IMR-90 (cell line): ENCODE measurements at regions not wholly inside any gene's neighbourhood (a gene's known extent, or its start where the extent isn't known, plus 50 kb on each side); places are given as distances from the start of the nearest gene placed in this dataset.

Experiments used
- ATAC-seq: fragments of 200-7000 bp; cut with Tn5 transposase; 2 replicates; pipeline ENCODE4 v1.9.1; 2020; ENCODE audit warnings: low read depth, mild to moderate bottlenecking, moderate library complexity
- BruUV-seq: library from RNA; stranded (reverse); fragments of 400-500 nt; replicated peaks from 2 replicates; lab custom pipeline; 2021; lab: Mats Ljungman, UMichigan
- CTCF ChIA-PET: fragments of 300-600 bp; formaldehyde crosslinking; extraction: SDS; loops from one replicate; lab custom pipeline; 2021; ENCODE audit warnings: antibody characterized with exemption; lab: Yijun Ruan, JAX
- POLR2A ChIA-PET: fragments of 300-600 bp; sonication (Branson Sonifier 250); formaldehyde crosslinking; loops from one replicate; lab custom pipeline; 2022; ENCODE audit warnings: antibody characterized with exemption; ENCODE audit not compliant: unreplicated experiment; lab: Charles Lee
- DNase-seq: peaks from one replicate; pipeline ENCODE4 v3.0.0; 2013
- H2AFZ ChIP-seq: replicated peaks from 2 replicates; pipeline ENCODE3; 2013; ENCODE audit warnings: low read length, mild to moderate bottlenecking; ENCODE audit not compliant: poor library complexity
- H2AK5ac ChIP-seq: 2 replicates; pipeline ENCODE4 v1.6.1; 2013; ENCODE audit warnings: low read depth, low read length, inconsistent platforms
- H2AK9ac ChIP-seq: replicated peaks from 2 replicates; pipeline ENCODE3; 2013; ENCODE audit warnings: mild to moderate bottlenecking, low read depth, low read length, moderate library complexity; ENCODE audit not compliant: poor library complexity
- H2BK120ac ChIP-seq: 2 replicates; pipeline ENCODE4 v1.6.1; 2013; ENCODE audit warnings: low read depth, low read length, inconsistent platforms
- H2BK15ac ChIP-seq: 3 replicates; pipeline ENCODE4 v1.6.1; 2013; ENCODE audit warnings: low read depth, low read length, inconsistent platforms
- H2BK20ac ChIP-seq: 2 replicates; pipeline ENCODE4 v1.6.1; 2013; ENCODE audit warnings: low read depth, mild to moderate bottlenecking, inconsistent platforms, low read length, moderate library complexity
- H2BK5ac ChIP-seq: 2 replicates; pipeline ENCODE4 v1.6.1; 2013; ENCODE audit warnings: mild to moderate bottlenecking, low read depth, low read length, inconsistent platforms; ENCODE audit not compliant: poor library complexity, severe bottlenecking
- H3K14ac ChIP-seq: replicated peaks from 2 replicates; pipeline ENCODE4 v1.6.1; 2013; ENCODE audit warnings: low read depth, low read length, inconsistent platforms
- H3K18ac ChIP-seq: 2 replicates; pipeline ENCODE4 v1.6.1; 2013; ENCODE audit warnings: low read depth, low read length, control low read depth
- H3K23ac ChIP-seq: 2 replicates; pipeline ENCODE4 v1.6.1; 2013; ENCODE audit warnings: low read depth, low read length, inconsistent platforms
- H3K27ac ChIP-seq: 2 replicates; pipeline ENCODE4 v1.5.1; 2013; ENCODE audit warnings: mild to moderate bottlenecking, control low read depth, low read length; ENCODE audit not compliant: insufficient read depth
- H3K27me3 ChIP-seq: 2 replicates; pipeline ENCODE4 v1.6.1; 2013; ENCODE audit warnings: low read length; ENCODE audit not compliant: control insufficient read depth, insufficient read depth
- H3K36me3 ChIP-seq: 2 replicates; pipeline ENCODE4 v1.6.1; 2013; ENCODE audit warnings: low read length, mixed read lengths; ENCODE audit not compliant: control insufficient read depth, insufficient read depth
- H3K4ac ChIP-seq: 2 replicates; pipeline ENCODE4 v1.6.1; 2013; ENCODE audit warnings: low read depth, low read length, inconsistent platforms
- H3K4me1 ChIP-seq: 2 replicates; pipeline ENCODE4 v1.6.1; 2013; ENCODE audit warnings: low read length, mixed read lengths; ENCODE audit not compliant: control insufficient read depth, insufficient read depth
- H3K4me2 ChIP-seq: 2 replicates; pipeline ENCODE4 v1.6.1; 2013; ENCODE audit warnings: low read depth, mild to moderate bottlenecking, control low read depth, low read length, moderate library complexity
- H3K4me3 ChIP-seq: 2 replicates; pipeline ENCODE4 v1.5.1; 2013; ENCODE audit warnings: low read depth, mild to moderate bottlenecking, control low read depth, low read length, moderate library complexity; ENCODE audit not compliant: insufficient read depth
- H3K56ac ChIP-seq: 2 replicates; pipeline ENCODE4 v1.6.1; 2013; ENCODE audit warnings: low read length, inconsistent platforms; ENCODE audit not compliant: insufficient read depth; ENCODE audit errors: extremely low read depth
- H3K79me1 ChIP-seq, 2 experiments: 2 replicates each; pipeline ENCODE4 v1.6.1; 2013; ENCODE audit warnings: low read length in 2 of 2, inconsistent platforms in 1 of 2, low read depth in 1 of 2
- H3K9ac ChIP-seq: 2 replicates; pipeline ENCODE4 v1.6.1; 2013; ENCODE audit warnings: low read depth, low read length, control low read depth
- H3K9me1 ChIP-seq: 2 replicates; pipeline ENCODE4 v1.6.1; 2013; ENCODE audit warnings: low read length, inconsistent platforms; ENCODE audit not compliant: insufficient read depth
- H3K9me3 ChIP-seq: 2 replicates; pipeline ENCODE4 v1.6.1; 2013; ENCODE audit warnings: low read length; ENCODE audit not compliant: control insufficient read depth, insufficient read depth
- H4K20me1 ChIP-seq: 2 replicates; pipeline ENCODE4 v1.6.1; 2013; ENCODE audit warnings: low read length, inconsistent platforms; ENCODE audit not compliant: insufficient read depth
- H4K5ac ChIP-seq: 2 replicates; pipeline ENCODE4 v1.6.1; 2013; ENCODE audit warnings: mild to moderate bottlenecking, low read depth, low read length, control low read depth
- H4K8ac ChIP-seq, 2 experiments: 2 replicates each; pipeline ENCODE4 v1.6.1; 2013; ENCODE audit warnings: low read depth in 2 of 2, low read length in 2 of 2, control low read depth in 1 of 2, inconsistent platforms in 1 of 2
- H4K91ac ChIP-seq: 2 replicates; pipeline ENCODE4 v1.6.1; 2013; ENCODE audit warnings: low read depth, low read length, inconsistent platforms; ENCODE audit not compliant: insufficient read depth
- CEBPB ChIP-seq: IDR thresholded peaks from 2 replicates; pipeline ENCODE4 v1.6.1; 2012; ENCODE audit warnings: low read depth, low read length, improper control_type of control experiment
- CHD1 ChIP-seq: IDR thresholded peaks from 2 replicates; pipeline ENCODE4 v1.6.1; 2012; ENCODE audit warnings: low read depth, low read length, improper control_type of control experiment
- FOS ChIP-seq: fragments of 150-350 bp; IDR thresholded peaks from 2 replicates; pipeline ENCODE4 v1.6.1; 2016; ENCODE audit warnings: low read depth, low read length
- RAD21 ChIP-seq: IDR thresholded peaks from 2 replicates; pipeline ENCODE4 v1.6.1; 2012; ENCODE audit warnings: low read length, improper control_type of control experiment
- RCOR1 ChIP-seq: IDR thresholded peaks from 2 replicates; pipeline ENCODE4 v1.6.1; 2012; ENCODE audit warnings: mild to moderate bottlenecking, low read length, improper control_type of control experiment; ENCODE audit not compliant: insufficient replicate concordance
- RFX5 ChIP-seq: IDR thresholded peaks from 2 replicates; pipeline ENCODE4 v1.8.0; 2012; ENCODE audit warnings: low read depth, mild to moderate bottlenecking, low read length, moderate library complexity
- USF2 ChIP-seq: fragments of 150-350 bp; IDR thresholded peaks from 2 replicates; pipeline ENCODE4 v1.6.1; 2017; ENCODE audit warnings: mild to moderate bottlenecking, antibody characterized with exemption, low read length, low read depth
- WGBS, 2 experiments: methylation state at CpG; one replicate each; pipeline versions ENCODE4 v1.1.5 to v1.1.7; 2013; ENCODE audit warnings: missing lambda C conversion rate in 2 of 2; ENCODE audit not compliant: insufficient read length in 1 of 2; ENCODE audit errors: extremely low coverage in 2 of 2; 5-methylcytosine and 5-hydroxymethylcytosine counted together
- dilution Hi-C: fragments of 300-500 bp; cut with HindIII; formaldehyde crosslinking; loops from one replicate; pipeline ENCODE4 v1.14.3; 2018; ENCODE audit warnings: low sequenced_read_pairs; ENCODE audit not compliant: unreplicated experiment
- in situ Hi-C: fragments of 300-500 bp; cut with MboI; formaldehyde crosslinking; loops from 3 replicates; pipeline ENCODE4 v1.14.3; 2019; ENCODE audit warnings: low sequenced_read_pairs, inconsistent platforms, mixed read lengths
- intact Hi-C: fragments of 100-400 bp; cut with micrococcal nuclease; formaldehyde crosslinking; loops from 2 replicates; pipeline ENCODE4 v1.10.0; 2022

DNA sequence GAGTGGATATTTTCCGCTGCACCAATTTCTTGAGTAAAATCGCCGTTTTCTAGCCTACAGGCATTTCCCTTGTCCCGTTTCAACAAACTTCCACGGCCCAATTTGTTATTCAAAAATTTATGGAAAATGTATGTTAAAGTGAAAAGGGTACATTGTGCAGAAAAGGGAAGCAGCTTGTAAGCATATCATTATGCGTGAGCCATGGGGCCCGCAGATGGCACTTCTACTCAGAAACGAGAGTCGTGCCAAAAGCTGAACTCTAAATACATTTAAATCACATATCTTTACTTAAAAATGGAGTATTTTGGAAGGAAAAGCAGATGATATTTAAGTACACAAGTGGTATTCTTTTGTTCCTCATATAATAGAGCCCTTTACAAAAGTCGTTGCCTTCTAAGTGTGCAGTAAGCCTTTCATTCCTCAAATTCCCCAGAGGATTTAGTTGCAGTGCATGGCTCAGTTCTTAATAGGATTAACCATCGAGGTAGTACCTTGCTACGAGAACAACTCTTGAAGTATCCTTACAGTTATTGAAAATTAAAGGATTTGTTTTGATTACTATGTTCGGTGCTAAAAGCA, 1227.2 kb upstream of the WWC1 start:
- Histone ChIP-seq H2BK20ac (no peak overlapping the region), H2AK9ac (no peak overlapping the region), H3K4me1 (no peaks in the 10 kb centered on the region), H4K91ac (no peak overlapping the region), H3K36me3 (no peaks in the 10 kb centered on the region), H4K20me1 (no peaks in the 10 kb centered on the region), H3K9me1 (no peaks in the 10 kb centered on the region), H2BK5ac (no peak overlapping the region), H2BK120ac (no peak overlapping the region), H3K14ac (no peak overlapping the region), H3K9ac (no peak overlapping the region), H3K27ac (no peak overlapping the region), H3K4ac (no peak overlapping the region), H2AFZ (no peak overlapping the region), H3K56ac (no peak overlapping the region), H2BK15ac (no peak overlapping the region), H4K8ac (no peak overlapping the region), H3K4me3 (no peak overlapping the region), H3K79me1 (no peaks in the 10 kb centered on the region), H3K18ac (no peak overlapping the region), H3K23ac (no peak overlapping the region), H4K5ac (no peak overlapping the region), H2AK5ac (no peak overlapping the region), H3K27me3 (no peaks in the 10 kb centered on the region), H3K4me2 (no peak overlapping the region), H3K9me3 (no peaks in the 10 kb centered on the region)
- no peak for DNase-seq
- in situ Hi-C loops = no loop called here
- TF ChIP-seq USF2 = no peak
- no peak for TF ChIP-seq RFX5
- TF ChIP-seq CEBPB = no peak
- TF ChIP-seq RAD21 = no peak
- no peak for TF ChIP-seq FOS
- no peak for TF ChIP-seq RCOR1
- TF ChIP-seq CHD1 = no peak
- BruUV-seq = no TSS peak
- ChIA-PET POLR2A (no interaction called here), CTCF (no interaction called here)
- WGBS, 2 experiments = no CpG with 5 or more reads among the region's 13 CpGs
- no peak for ATAC-seq
- dilution Hi-C loops = no loop called here
- intact Hi-C loops = no loop called here
